HG02571 (cell line): ENCODE measurements at regions not wholly inside any gene's neighbourhood (a gene's known extent, or its start where the extent isn't known, plus 50 kb on each side); places are given as distances from the start of the nearest gene placed in this dataset.

Experiments used
- ATAC-seq: cut with Tn5 transposase; IDR thresholded peaks from one replicate; pipeline ENCODE4 v1.9.1; 2021; ENCODE audit warnings: mild to moderate bottlenecking, moderate library complexity; ENCODE audit not compliant: unreplicated experiment

DNA sequence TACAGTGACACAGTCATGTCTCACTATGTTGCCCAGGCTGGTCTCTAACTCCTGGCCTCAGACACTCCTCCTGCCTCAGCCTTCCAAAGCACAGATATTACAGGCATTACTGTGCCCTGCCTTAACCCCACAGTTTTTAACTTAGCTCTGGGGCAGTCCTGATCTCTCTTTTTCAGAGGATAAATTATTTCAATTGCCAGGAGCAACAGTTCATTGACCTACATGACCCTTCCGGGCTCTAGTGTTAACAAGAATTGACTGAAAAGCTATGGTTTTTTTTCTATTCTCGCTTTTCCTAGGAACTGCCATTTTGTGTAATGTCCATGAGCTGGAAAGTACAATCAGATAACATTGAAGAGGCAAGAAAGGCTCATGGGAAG, 92.8 kb downstream of the HNRNPLL start:
- ATAC-seq, result no peak

DNA sequence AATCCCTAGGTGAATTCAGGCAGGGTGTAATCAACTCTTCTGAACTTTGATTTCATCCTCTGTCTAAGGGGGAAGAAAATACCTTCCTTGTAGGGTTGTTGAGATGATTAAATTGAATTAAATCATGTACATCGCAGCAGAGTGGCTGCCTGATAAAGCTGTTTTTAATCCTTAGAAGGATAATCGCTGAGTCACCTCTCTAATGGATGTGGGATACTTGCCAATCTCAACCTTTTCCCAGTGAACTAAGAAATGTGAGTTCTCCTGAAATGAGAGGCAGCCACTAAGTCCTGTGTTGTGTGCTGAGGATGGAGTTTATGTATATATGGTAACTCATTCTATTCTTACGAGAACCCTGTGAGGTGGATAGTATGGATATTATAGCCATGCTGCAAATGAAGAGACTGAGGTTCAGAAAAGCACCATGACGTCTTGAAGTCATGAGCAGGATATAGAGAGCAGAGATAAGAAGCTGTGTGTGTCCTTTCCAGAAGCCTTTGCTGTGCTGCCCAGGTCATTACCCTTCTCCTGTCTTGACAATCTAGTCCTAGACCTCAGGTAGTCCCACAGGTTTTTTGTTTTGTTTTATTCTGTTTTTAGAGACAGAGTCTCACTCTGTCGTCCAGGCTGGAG, 93.3 kb downstream of the HNRNPLL start:
- no peak for ATAC-seq

DNA sequence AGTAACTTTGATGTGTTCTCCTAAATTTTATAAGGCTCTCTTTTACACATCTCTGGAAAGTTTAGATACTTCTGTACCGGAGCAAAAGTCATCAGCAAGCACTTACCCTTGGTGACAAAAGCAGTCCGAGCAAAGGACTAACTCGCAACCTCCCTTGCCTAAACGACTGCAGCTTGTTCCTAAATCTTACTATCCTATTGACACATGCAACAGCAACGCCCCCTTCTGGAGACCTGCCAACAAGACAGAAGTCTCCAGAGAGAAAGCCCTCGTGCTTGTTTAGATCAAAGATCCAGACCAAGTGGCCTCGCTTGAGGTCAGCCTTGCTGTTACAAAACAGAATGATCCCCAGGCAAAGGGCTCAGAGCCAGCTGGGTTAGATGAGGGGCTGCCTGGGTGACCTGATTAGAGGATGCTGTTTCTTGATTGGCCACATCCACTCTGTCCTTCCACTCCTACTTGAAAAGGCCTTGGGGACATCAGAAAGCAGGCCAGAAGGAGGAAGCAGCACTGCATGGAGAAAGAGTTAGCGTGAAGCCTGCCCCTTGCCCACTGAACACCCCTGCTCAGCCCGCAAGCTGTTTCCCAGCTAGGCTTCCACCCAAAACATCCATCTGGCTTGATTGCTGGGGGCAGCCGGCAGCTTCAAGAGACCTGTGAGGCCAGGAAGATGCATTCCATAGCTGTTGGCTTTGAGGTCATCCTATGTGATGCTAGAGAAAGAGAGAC, 94.3 kb downstream of the HNRNPLL start:
- ATAC-seq, result peak; percentile 62

DNA sequence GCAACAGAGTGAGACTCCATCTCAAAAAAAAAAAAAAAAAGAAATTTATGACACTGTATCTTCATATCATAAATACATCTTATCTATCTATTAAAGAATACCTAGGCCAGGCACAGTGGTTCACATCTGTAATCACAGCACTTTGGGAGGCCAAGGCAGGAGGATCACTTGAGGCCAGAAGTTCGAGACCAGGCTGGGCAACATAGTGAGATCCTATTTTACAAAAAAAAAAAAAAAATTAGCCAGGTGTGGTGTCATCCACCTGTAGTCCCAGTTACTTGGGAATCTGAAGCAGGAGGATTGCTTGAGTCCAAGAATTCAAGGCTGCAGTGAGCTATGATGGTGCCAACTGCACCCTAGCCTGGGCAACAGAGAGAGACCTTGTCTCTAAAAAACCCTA, 95.0 kb downstream of the HNRNPLL start:
- ATAC-seq, result no peak

DNA sequence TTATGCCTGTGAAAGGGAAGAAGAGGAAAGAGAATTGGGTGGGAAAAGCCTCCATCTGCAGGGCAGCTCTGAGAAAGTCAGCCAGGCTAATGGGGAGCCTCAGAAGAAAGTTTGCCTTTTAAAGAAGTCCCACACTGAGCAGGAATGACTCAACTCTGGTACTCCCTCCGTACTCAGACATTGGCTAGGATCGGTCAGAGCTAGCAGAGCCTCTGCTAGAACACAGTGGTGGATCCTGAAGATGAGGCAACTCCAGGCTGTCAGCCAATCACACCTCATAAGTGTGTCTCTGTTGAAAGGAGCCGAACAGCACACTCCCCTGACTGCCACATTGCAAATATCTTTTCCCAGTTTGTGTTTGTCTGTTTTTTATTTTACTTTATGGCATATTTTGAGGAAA, 96.9 kb downstream of the HNRNPLL start:
- no peak for ATAC-seq

DNA sequence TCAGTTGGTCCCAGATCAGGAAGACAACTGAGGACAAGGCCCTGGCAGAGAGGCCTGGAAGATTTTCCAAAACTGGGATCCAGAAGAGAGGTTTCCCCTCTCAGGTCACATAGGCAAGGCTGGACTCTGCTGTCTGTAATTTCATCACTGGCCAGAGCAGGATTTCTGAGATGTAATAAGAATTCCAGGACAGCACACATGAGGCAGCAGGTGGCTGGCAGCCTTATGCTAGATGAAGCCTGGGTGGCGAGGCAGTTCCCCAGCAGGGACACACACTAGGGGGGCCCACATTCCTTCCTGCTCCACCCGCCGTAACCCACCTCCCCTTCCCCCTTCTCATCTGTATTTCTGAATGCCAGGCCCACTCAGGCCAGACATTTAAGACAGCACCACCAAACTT, 98.6 kb downstream of the HNRNPLL start:
- ATAC-seq, result no peak

DNA sequence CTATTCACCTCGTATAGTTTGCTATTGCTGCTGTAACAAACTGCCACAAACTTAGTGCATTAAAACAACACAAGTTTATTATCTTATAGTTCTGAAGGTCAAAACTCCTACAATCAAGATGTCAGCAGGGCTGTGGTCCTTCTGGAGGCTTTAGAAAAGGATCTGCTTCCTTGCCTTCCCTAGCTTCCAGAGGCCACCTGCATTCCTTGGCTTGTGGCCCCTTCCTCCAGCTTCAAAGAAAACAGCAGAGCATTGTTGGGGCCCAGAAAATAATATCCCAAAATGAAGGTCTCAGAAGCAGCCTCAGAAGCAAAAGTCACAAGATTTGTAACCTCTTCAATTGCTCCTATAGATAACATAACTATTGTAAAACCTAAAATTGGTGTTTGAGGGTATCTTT, 100.6 kb downstream of the HNRNPLL start:
- ATAC-seq, result no peak

DNA sequence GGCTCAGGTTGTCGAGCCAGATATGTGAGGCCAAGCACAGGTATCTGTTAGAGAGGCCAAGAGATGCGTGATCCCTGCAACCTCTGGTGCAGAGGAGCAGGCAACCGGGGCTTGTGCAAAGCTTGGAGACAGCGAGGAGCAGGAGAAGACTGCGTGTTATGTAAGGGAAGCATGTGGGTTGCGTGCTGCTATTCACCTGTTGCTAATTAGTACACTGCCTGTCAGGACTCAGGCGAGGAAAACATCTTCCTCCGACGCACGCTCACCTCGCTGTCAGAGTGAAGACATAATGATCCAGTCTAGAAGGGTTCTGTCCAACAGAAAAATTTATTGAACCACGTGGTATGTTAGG, 102.5 kb downstream of the HNRNPLL start:
- no peak for ATAC-seq

DNA sequence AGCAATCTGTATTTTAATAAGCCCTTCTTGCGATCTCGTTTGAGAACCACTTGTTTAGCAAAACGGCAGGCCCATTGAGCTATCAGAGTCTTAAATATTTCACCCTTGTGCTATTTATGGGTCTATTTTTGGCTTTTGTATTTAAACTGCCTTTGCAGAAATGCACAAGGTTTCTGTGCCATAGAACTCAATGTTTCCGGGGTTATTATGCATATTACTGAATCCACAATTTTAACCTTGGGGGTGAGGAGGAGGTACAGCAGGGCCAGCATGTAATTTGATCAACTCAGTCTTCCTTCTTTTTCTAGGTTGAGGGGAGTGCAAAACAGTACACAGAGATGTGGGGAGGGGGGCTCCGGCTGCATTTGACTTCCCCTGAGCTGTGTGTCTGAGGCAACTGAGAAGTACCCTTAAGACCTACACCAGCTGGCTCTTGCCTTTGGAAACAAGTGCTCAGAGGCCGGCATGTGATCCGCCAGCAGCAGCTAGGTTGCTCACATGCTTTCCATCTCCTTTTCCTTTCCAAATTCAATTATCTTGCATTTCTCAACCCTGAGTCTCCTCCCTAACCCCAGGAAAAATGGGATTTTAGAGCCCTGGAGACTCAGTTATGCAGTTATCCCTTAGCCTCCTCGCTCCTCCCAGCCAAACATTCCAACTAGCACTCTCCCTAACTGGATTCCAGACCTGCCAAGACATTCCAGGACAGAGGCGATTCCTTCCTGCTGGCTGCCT, 103.0 kb downstream of the HNRNPLL start:
- no peak for ATAC-seq

DNA sequence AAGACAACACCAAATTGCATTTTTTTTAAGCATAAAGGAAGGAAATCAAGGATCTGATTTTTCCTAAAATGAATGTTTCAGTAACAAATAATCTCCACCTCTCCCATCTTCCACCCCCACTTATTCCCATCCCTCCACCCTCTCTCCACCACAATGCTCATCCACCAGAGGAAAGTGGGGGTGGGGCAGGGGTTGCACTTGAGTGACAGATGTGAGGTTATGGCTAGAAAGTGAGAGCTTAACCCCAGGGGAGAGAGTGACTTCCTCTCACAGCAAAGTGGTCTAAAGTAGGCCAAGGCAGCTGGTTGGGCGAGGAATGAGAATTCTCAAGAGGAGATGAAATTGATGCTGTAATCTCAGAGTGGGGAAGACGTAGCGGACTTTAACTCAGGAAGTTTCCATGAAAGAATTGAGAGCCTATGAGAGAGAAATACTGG, 104.7 kb downstream of the HNRNPLL start:
- no peak for ATAC-seq

DNA sequence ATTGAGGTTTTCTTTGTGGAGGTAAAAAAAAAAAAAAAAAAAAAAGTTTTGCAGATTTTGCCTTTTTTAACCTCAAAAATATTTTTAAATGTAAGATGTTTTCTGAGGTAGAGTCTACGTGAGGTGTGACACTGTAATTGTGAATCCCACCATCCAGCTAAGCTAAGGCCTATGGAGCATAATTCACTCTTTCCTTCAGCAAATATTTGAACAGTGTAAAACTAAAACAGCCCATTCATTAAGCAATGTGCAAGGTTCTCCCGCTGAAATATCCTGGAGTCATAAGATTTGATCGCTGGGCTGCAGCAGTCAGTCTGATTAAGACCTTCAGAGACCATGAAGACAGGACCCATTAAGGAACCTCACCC, 105.1 kb downstream of the HNRNPLL start:
- no peak for ATAC-seq

DNA sequence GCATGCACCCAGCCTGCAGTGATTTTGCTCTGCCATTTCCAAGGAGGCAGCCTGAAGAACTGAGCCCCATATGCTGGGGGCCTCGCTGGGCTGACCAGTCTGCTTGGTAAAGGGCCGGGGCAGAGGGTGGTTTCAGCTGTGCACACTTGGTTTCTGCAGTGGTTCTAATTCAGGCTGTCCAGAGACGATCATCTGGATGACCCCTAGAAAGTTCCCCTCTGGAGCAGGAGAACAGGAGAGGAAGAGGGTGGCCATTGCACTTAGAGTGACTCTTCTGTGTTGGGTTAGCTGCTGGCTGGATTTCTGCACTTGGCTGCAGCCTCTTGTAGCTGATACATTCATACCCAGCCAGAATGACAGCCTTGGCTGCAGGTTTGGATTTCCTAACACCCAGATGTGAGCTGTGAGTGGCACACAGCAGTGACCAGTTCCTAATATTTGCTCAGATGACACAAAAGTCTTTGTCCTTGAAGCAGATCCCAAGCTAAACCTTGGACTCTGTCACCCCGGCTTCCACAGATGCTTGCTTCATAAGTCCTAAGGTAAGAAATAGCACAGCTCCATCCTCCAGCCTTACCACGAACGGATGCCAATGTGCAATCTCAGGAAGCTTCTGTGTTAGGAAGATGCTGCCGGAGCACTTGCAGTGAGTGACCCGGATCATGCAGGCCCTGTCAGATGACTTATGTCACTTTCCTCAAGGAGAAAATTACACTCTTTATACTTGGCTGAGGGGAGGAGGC, 105.6 kb downstream of the HNRNPLL start:
- no peak for ATAC-seq

DNA sequence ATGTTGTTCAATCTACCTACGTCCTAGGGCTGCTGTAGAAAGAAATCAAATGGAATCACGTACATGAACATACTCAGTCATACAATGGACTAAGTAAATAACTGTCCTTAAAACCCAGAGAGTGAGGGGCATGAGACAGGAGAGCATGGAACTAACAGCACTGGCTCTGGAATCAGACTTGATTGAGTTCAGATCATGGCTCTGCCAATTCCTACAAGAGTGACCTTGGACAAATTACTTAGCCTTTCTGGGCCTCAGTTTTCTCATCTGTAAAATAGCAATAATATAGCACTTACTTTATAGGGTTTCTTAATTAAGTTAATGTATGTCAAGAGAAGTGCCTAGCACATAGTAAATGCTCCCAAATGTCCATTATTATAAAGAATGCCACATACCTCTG, 106.8 kb downstream of the HNRNPLL start:
- no peak for ATAC-seq

DNA sequence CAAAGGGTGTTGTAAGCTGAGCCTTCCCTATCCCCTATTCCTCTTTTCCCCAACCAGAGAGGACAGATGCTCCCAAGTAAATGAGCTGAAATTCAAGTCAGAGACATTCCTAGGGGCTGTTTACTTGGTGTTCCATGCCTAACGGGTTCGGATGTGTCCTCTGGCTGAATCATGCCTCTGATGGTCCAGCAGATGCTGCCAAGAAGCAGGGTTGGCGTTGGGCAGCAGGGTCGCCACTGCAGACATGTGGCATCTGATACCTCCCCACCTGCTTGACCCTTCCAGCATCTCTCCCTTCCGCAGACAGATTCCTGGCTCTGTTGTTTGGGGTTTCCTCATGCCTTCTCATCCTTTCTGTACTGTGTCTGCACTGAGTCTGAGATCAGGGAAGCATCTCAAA, 108.3 kb downstream of the HNRNPLL start:
- ATAC-seq, result no peak

DNA sequence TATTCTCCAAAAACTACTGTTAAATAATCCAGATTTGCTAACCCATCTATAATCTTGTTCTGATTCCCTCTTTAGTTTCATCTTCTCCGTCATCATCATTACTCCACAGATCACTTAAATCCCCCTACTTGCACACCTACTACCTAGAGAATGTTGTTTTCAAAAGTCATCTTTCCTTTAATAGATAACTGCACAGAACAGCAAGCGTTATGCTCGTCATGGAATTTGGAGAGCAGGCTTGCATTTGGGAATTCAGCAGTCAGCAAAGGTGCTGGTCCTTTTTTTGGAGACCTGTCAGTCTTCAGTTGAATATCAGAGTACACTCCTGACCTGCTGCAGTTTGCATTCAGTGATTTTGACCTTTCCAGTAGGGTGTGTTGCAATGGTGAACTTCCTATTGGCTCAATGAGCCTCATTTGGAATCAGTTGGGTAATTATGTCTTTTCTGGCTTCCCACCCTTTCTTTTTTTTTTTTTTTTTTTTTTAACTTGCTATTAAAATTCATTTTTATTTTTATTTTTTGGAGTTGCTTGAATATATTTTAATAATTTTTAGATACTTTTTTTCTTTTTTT, 110.6 kb downstream of the HNRNPLL start:
- ATAC-seq, result no peak

DNA sequence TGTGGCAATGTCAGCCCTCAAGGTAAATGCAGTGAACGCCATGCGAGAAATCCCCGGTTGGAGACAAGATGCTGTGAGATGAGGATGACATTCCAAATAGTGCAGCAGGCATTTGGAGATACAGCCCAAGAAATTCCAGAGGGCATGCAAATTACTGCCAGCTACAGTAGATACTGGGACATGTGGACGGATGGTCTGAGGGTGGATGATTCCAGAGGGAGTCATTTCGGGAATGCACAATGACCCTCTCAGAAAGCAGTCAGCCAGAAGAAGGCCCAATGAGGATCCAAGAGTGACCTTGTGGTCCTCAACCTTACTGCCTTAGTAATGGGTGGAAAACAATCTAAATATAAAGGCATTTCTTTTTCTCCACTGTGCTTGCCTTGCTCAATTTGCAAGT, 111.3 kb downstream of the HNRNPLL start:
- no peak for ATAC-seq

DNA sequence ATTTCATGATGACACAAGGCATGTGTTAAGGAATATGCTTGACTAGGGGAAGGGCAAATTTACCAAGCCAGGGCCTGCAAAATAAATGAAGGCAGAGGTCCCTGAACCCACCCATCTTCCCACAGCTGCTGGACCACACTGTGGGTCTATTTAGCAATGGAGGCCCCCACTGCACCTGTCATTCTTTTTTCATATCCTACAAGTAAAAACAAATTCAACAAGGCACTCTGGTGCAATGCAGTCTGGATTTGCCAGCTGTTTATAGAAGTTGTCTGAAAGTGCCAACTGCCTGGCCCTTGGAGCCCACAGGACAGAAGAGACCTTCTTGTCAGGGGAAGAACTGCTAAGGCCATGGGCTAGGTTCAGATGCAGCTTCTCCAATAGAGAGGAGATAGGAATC, 112.8 kb upstream of the ATL2 start:
- no peak for ATAC-seq

DNA sequence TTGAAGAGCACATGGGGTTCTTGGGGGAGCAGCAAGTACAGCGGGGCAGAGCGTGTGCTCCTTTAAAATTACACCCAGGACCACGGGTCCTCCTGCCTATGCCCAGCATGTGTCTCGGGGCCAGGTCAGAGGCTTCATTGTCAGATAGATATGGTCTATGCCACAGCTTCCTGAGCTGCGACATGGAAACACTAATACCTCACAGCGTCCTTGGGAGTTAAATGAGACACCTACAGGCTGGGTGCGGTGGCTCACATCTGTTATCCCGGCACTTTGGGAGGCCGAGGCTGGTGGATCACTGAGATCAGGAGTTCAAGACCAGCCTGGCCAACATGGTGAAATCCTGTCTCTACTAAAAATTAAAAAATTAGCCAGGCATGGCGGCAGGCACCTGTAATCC, 110.8 kb upstream of the ATL2 start:
- ATAC-seq, result no peak

DNA sequence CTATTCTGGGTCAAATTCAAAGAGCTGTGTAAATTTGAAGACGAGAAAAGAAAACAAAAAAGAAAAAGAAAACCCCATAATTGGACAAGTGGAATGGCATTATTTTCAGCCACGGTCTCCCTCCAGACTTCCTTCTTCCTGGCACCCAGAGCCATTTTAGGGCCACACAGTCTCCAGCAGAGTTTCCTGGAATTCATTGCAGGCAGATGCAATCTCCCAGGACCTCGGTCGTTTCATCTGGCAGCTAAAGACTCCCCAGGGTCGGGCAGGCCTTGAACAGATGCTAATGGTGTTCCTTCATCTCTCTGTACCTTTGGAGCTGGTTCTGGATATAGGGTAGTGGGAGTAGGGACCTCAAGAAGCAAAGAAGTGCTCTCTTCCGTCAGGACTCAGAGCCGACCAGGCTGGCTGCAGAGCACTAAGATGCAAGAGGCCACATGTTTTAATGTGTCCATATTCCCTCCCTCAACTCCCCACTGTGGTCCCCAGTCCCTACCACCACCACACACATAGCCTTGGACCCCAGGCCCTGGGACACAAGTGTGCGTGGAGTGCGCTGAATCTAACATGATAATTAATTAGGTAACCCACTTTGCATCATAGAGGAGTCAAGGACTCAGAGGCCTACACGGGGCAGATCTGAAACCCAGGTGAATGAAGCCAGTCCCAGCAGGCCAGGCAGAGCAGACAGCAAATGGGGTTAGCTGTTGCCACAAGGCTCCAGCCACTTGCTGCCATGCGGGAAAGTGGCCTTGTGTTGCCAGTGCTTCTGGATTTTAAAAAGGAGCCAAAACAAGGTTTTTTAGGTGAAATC, 109.3 kb upstream of the ATL2 start:
- no peak for ATAC-seq

DNA sequence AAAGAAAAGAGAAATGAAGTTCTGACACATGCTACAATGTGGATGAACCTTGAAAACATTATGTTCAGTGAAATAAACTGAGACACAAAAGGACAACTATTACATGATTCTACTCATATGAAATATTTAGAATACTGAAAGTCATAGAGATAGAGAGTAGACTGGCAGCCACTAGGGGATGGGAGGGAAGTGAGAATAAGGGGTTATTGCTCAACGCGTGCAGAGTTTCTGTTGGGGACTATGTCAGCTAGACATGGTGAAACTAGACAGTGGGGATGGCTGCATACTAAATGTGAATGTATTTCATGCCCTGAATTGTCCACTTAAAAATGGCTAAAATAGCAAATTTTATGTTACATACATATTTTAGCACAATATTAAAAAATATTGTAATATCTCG, 108.7 kb upstream of the ATL2 start:
- no peak for ATAC-seq

DNA sequence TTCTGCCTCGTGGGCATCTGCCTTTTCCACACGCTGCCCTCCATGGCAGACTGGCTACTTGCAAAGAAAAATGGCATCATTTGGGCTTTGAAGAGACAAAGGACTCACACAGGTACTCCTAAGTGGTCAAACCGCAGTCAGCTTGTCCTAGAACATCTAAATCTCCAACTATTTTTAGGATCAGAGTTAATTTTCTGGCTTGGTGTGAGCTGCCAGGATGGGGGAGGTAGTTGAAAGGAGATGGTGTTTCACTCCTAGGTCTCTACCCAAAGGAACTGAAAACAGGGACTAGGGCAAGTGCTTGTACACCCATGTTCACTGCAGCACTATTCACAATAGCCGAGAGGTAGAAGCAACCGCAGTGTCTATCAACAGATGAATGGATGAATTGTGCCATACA, 107.9 kb upstream of the ATL2 start:
- ATAC-seq, result no peak
